H9 (cell line): ENCODE measurements at regions not wholly inside any gene's neighbourhood (a gene's known extent, or its start where the extent isn't known, plus 50 kb on each side); places are given as distances from the start of the nearest gene placed in this dataset.

Experiments used
- DNase-seq: peaks from one replicate; pipeline ENCODE4 v3.0.0-alpha.2; 2017
- H2AFZ ChIP-seq: one replicate; pipeline ENCODE4 v1.6.1; 2013; ENCODE audit warnings: mild to moderate bottlenecking, low read length, control low read depth, moderate library complexity
- H2AK5ac ChIP-seq: 2 replicates; pipeline ENCODE4 v1.6.1; 2013; ENCODE audit warnings: low read length, control low read depth, mixed read lengths; ENCODE audit not compliant: insufficient read length
- H2BK120ac ChIP-seq: one replicate; pipeline ENCODE4 v1.6.1; 2013; ENCODE audit warnings: low read depth, mild to moderate bottlenecking, low read length, control low read depth, inconsistent platforms; ENCODE audit not compliant: poor library complexity, severe bottlenecking
- H2BK12ac ChIP-seq: 2 replicates; pipeline ENCODE4 v1.6.1; 2013; ENCODE audit warnings: low read length, control low read depth, mixed read lengths, low read depth; ENCODE audit not compliant: insufficient read length
- H2BK15ac ChIP-seq: 2 replicates; pipeline ENCODE4 v1.6.1; 2013; ENCODE audit warnings: low read depth, low read length, control low read depth
- H2BK20ac ChIP-seq: one replicate; pipeline ENCODE4 v1.6.1; 2013; ENCODE audit warnings: low read depth, mild to moderate bottlenecking, low read length, control low read depth, inconsistent platforms; ENCODE audit not compliant: poor library complexity, severe bottlenecking
- H2BK5ac ChIP-seq: 2 replicates; pipeline ENCODE4 v1.6.1; 2013; ENCODE audit warnings: low read length, control low read depth, mixed read lengths; ENCODE audit not compliant: insufficient read length
- H3K14ac ChIP-seq: 2 replicates; pipeline ENCODE4 v1.6.1; 2013; ENCODE audit warnings: low read length, control low read depth; ENCODE audit not compliant: insufficient read depth
- H3K18ac ChIP-seq: 2 replicates; pipeline ENCODE4 v1.6.1; 2013; ENCODE audit warnings: low read depth, mild to moderate bottlenecking, mixed read lengths, low read length, control low read depth; ENCODE audit not compliant: insufficient read length
- H3K23ac ChIP-seq: 2 replicates; pipeline ENCODE4 v1.6.1; 2013; ENCODE audit warnings: low read length, control low read depth, mixed read lengths, low read depth; ENCODE audit not compliant: insufficient read length
- H3K23me2 ChIP-seq: 2 replicates; pipeline ENCODE4 v1.6.1; 2013; ENCODE audit warnings: low read depth, mild to moderate bottlenecking, mixed read lengths, low read length, control low read depth; ENCODE audit not compliant: insufficient read length, poor library complexity, severe bottlenecking
- H3K27ac ChIP-seq: 2 replicates; pipeline ENCODE4 v1.5.1; 2013; ENCODE audit warnings: low read length, control low read depth, mixed read lengths, low read depth; ENCODE audit not compliant: insufficient read length
- H3K27me3 ChIP-seq: 2 replicates; pipeline ENCODE4 v1.6.1; 2013; ENCODE audit warnings: low read length, control low read depth, inconsistent platforms; ENCODE audit not compliant: insufficient read depth
- H3K4ac ChIP-seq: 2 replicates; pipeline ENCODE4 v1.6.1; 2013; ENCODE audit warnings: low read depth, mild to moderate bottlenecking, control low read depth, inconsistent platforms, low read length, moderate library complexity
- H3K4me1 ChIP-seq: 2 replicates; pipeline ENCODE4 v1.6.1; 2013; ENCODE audit warnings: low read length, control low read depth, inconsistent platforms; ENCODE audit not compliant: insufficient read depth
- H3K4me2 ChIP-seq: 2 replicates; pipeline ENCODE4 v1.6.1; 2013; ENCODE audit warnings: low read length, control low read depth, mixed read lengths; ENCODE audit not compliant: insufficient read length, insufficient read depth
- H3K56ac ChIP-seq: 2 replicates; pipeline ENCODE4 v1.6.1; 2013; ENCODE audit warnings: low read depth, mild to moderate bottlenecking, mixed read lengths, low read length, control low read depth; ENCODE audit not compliant: insufficient read length
- H3K79me1 ChIP-seq: 2 replicates; pipeline ENCODE4 v1.6.1; 2013; ENCODE audit warnings: low read depth, mild to moderate bottlenecking, moderate library complexity, low read length, control low read depth, inconsistent platforms; ENCODE audit not compliant: insufficient read depth, poor library complexity, severe bottlenecking
- H3K79me2 ChIP-seq: 2 replicates; pipeline ENCODE4 v1.6.1; 2013; ENCODE audit warnings: low read length, control low read depth, inconsistent platforms; ENCODE audit not compliant: insufficient read depth
- H3K9ac ChIP-seq: 2 replicates; pipeline ENCODE4 v1.6.1; 2013; ENCODE audit warnings: low read length, control low read depth, mixed read lengths; ENCODE audit not compliant: insufficient read length; ENCODE audit errors: extremely low read depth
- H3K9me3 ChIP-seq: one replicate; pipeline ENCODE4 v1.6.1; 2013; ENCODE audit warnings: low read depth, low read length, inconsistent platforms; ENCODE audit not compliant: control insufficient read depth
- H3T11ph ChIP-seq: one replicate; pipeline ENCODE4 v1.6.1; 2013; ENCODE audit warnings: mild to moderate bottlenecking, low read length, control low read depth, inconsistent platforms
- H4K20me1 ChIP-seq: one replicate; pipeline ENCODE4 v1.6.1; 2013; ENCODE audit not compliant: control insufficient read depth, insufficient read length, insufficient read depth
- H4K5ac ChIP-seq: 2 replicates; pipeline ENCODE4 v1.6.1; 2013; ENCODE audit warnings: low read depth, mild to moderate bottlenecking, mixed read lengths, low read length, control low read depth; ENCODE audit not compliant: insufficient read length
- H4K8ac ChIP-seq: replicated peaks from 2 replicates; pipeline ENCODE4 v1.6.1; 2013; ENCODE audit warnings: low read length, control low read depth, mixed read lengths, low read depth; ENCODE audit not compliant: insufficient read length
- H4K91ac ChIP-seq: 2 replicates; pipeline ENCODE4 v1.6.1; 2013; ENCODE audit warnings: low read depth, mild to moderate bottlenecking, moderate library complexity, mixed read lengths, low read length, control low read depth; ENCODE audit not compliant: insufficient read length
- H3K27ac Mint-ChIP-seq, 3 experiments: 2 replicates in 2 of 3; 3 replicates in 1 of 3; pipeline ENCODE4 v1.8.0; 2020 to 2021; ENCODE audit warnings: mixed read lengths in 3 of 3, mild to moderate bottlenecking in 1 of 3, moderate library complexity in 1 of 3
- H3K27me3 Mint-ChIP-seq: 2 replicates; pipeline ENCODE4 v1.8.0; 2021; ENCODE audit warnings: low read depth, mild to moderate bottlenecking, moderate library complexity, mixed read lengths
- H3K36me3 Mint-ChIP-seq, 3 experiments: 2 replicates in 2 of 3; 3 replicates in 1 of 3; pipeline ENCODE4 v1.8.0; 2020 to 2021; ENCODE audit warnings: low read depth in 3 of 3, mixed read lengths in 3 of 3; ENCODE audit not compliant: insufficient read depth in 1 of 3
- H3K4me1 Mint-ChIP-seq, 2 experiments: 2 replicates each; pipeline ENCODE4 v1.8.0; 2020; ENCODE audit warnings: mixed read lengths in 2 of 2
- H3K4me3 Mint-ChIP-seq, 2 experiments: 2 replicates in 1 of 2; 3 replicates in 1 of 2; pipeline ENCODE4 v1.8.0; 2020 to 2021; ENCODE audit warnings: mild to moderate bottlenecking in 2 of 2, mixed read lengths in 2 of 2, moderate library complexity in 1 of 2
- H3K9me3 Mint-ChIP-seq, 2 experiments: 2 replicates in 1 of 2; 3 replicates in 1 of 2; pipeline ENCODE4 v1.8.0; 2020; ENCODE audit warnings: mild to moderate bottlenecking in 2 of 2, mixed read lengths in 2 of 2, moderate library complexity in 1 of 2
- CTCF ChIP-seq: fragments of 200-600 bp; sonication (generic); conservative IDR thresholded peaks from 3 replicates; pipeline ENCODE4 v1.8.0; 2021; ENCODE audit warnings: antibody characterized with exemption, mild to moderate bottlenecking
- WGBS: extraction: QIAGEN DNeasy Blood & Tissue Kit; methylation state at CpG from one replicate; pipeline ENCODE4 v1.1.7; 2013; ENCODE audit warnings: missing lambda C conversion rate, low lambda C conversion rate, mixed read lengths; ENCODE audit not compliant: insufficient read length; ENCODE audit errors: extremely low coverage; 5-methylcytosine and 5-hydroxymethylcytosine counted together

GRCh38 chr20:20797521-20798310 lies 85.3 kb upstream of the RALGAPA2 start:
- no peak overlapping the region for H3K56ac ChIP-seq
- H3K23ac ChIP-seq: no peak overlapping the region
- no CpG with 5 or more reads among the region's 14 CpGs for WGBS
- no peaks in the 10 kb centered on the region for H3K36me3 Mint-ChIP-seq
- H3K14ac ChIP-seq: no peak overlapping the region
- H3K27me3 Mint-ChIP-seq: no peaks in the 10 kb centered on the region; the same call in 1 of the 2 replicates
- no peak overlapping the region for H4K5ac ChIP-seq
- no peak overlapping the region for H3T11ph ChIP-seq
- no peak overlapping the region for H3K18ac ChIP-seq
- no peak overlapping the region for H3K4ac ChIP-seq
- H3K9me3 Mint-ChIP-seq: no peaks in the 10 kb centered on the region
- no peak overlapping the region for H2AFZ ChIP-seq
- H3K4me2 ChIP-seq: no peak overlapping the region
- H2BK120ac ChIP-seq: no peak overlapping the region
- H4K8ac ChIP-seq: no peak overlapping the region
- H3K4me3 Mint-ChIP-seq: no peak overlapping the region
- H2BK15ac ChIP-seq: no peak overlapping the region
- H3K23me2 ChIP-seq: no peaks in the 10 kb centered on the region
- no peaks in the 10 kb centered on the region for H3K79me1 ChIP-seq
- no peak overlapping the region for H3K9ac ChIP-seq
- H3K4me1 Mint-ChIP-seq: peaks cover 6 to 8% of the 10 kb centered on the region in 2 experiments; a peak in 3 of 4 replicates
- H2BK5ac ChIP-seq: no peak overlapping the region
- no peak overlapping the region for H2BK12ac ChIP-seq
- no peak overlapping the region for H2BK20ac ChIP-seq
- no peak overlapping the region for H3K27ac Mint-ChIP-seq
- H3K9me3 ChIP-seq: no peaks in the 10 kb centered on the region
- no peak overlapping the region for H4K91ac ChIP-seq
- no peak for DNase-seq
- no peaks in the 10 kb centered on the region; the same call in 1 of the 2 replicates for H3K4me1 ChIP-seq
- no peak overlapping the region for H2AK5ac ChIP-seq
- no peaks in the 10 kb centered on the region for H3K27me3 ChIP-seq
- TF ChIP-seq CTCF: no peak
- H3K27ac ChIP-seq: no peak overlapping the region
- no peaks in the 10 kb centered on the region for H4K20me1 ChIP-seq
- H3K79me2 ChIP-seq: no peaks in the 10 kb centered on the region
